Suprapubic skin (tissue), 3 donors: ENCODE measurements at regions not wholly inside any gene's neighbourhood (a gene's known extent, or its start where the extent isn't known, plus 50 kb on each side); places are given as distances from the start of the nearest gene placed in this dataset.

Source experiments
- CTCF ChIP-seq, 2 donors: fragments of 200-600 bp in 1 of 2; fragments of 450-650 bp in 1 of 2; sonication (generic) in 1 of 2; IDR thresholded peaks; one replicate each; pipeline ENCODE4 v1.5.1; 2016 to 2019; ENCODE audit warnings: antibody characterized with exemption in 2 of 2, mild to moderate bottlenecking in 1 of 2, moderate library complexity in 1 of 2
- POLR2A ChIP-seq, 2 donors: fragments of 450-650 bp; IDR thresholded peaks; one replicate each; pipeline ENCODE4 v1.6.1; 2017; ENCODE audit warnings: antibody characterized with exemption in 2 of 2, mild to moderate bottlenecking in 2 of 2, moderate library complexity in 2 of 2

- TF ChIP-seq CTCF (IDR thresholded peaks at IDR 0.05) = no peak
- TF ChIP-seq POLR2A (IDR thresholded peaks at IDR 0.05) = no peak
Observed at GRCh38 chr13:91232716-91233115, 114.8 kb upstream of the MIR17HG start.
